AG04450 (cell line): ENCODE measurements at regions not wholly inside any gene's neighbourhood (a gene's known extent, or its start where the extent isn't known, plus 50 kb on each side); places are given as distances from the start of the nearest gene placed in this dataset.

Experiments
- CTCF ChIA-PET: fragments of 300-600, 350-600 bp; formaldehyde crosslinking; extraction: SDS; loops from one replicate; lab custom pipeline; 2022; ENCODE audit warnings: antibody characterized with exemption, inconsistent platforms; lab: Charles Lee
- POLR2A ChIA-PET: fragments of 350-600 bp; formaldehyde crosslinking; extraction: SDS; loops from one replicate; lab custom pipeline; 2021; ENCODE audit warnings: antibody characterized with exemption, inconsistent platforms; lab: Yijun Ruan, JAX
- DNase-seq: peaks from one replicate; pipeline ENCODE4 v3.0.0-alpha.2; 2011; ENCODE audit warnings: low read depth, low spot score
- H3K27ac ChIP-seq: one replicate; pipeline ENCODE4 v1.5.1; 2012; ENCODE audit warnings: low read depth, low read length, control low read depth
- H3K27me3 ChIP-seq: one replicate; pipeline ENCODE4 v1.6.0; 2012; ENCODE audit warnings: low read length; ENCODE audit not compliant: control insufficient read depth, insufficient read depth
- H3K4me3 ChIP-seq: 2 replicates; pipeline ENCODE4 v1.5.1; 2011; ENCODE audit warnings: mild to moderate bottlenecking, low read depth, low read length, control low read depth
- H3K9me3 ChIP-seq: 2 replicates; pipeline ENCODE4 v1.5.1; 2012; ENCODE audit warnings: low read length; ENCODE audit not compliant: control insufficient read depth, insufficient read depth
- CTCF ChIP-seq: IDR thresholded peaks from 2 replicates; pipeline ENCODE4 v1.5.1; 2011; ENCODE audit warnings: low read depth, low read length, control low read depth, inconsistent platforms

DNA sequence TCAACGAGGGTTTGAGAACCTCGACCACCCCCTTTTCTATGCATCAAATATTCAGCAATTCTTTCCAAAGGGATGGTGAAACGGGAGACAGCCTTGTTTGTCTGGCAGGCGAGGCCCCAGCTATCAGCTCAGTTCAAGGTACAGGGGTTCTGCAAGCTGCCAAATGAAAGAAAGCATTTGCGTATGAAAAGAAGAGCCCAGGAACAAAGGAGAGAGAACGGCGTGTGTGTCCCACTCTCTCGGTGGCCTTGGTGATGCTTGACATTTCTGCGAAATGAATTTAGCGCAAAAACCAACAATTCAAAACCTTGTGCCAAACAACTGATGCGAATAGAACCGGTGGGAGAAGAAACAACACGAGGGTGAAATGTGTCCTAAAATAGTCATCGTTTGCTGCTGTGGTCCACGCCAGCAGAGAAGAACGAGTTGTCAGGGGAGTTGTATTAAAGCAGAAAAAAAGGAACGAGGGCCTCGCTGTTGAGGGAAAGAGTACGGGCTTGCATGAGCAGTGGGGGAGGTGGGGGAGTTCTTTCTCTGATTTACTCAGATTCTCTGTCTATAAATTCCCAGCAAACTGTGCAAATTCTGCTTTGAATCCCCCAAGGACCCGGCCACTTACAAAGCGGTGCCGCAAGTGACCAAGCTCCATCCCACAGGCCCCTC is 97.7 kb downstream of the TMEM130 start:
- ChIA-PET CTCF (interaction anchor here (1.0 kb wide), 1 partner anchor 69 kb away, joined by 3 read pairs; no protein-coding TSS in a partner anchor), POLR2A (no interaction called here)
- peak overlapping the region; percentile 13; the same call in 1 of the 2 replicates for H3K4me3 ChIP-seq
- peaks cover 2% of the 10 kb centered on the region; the same call in 1 of the 2 replicates for H3K9me3 ChIP-seq
- no peak for DNase-seq
- H3K27ac ChIP-seq: peak overlapping the region; percentile 21
- no peaks in the 10 kb centered on the region for H3K27me3 ChIP-seq
- no peak for TF ChIP-seq CTCF

DNA sequence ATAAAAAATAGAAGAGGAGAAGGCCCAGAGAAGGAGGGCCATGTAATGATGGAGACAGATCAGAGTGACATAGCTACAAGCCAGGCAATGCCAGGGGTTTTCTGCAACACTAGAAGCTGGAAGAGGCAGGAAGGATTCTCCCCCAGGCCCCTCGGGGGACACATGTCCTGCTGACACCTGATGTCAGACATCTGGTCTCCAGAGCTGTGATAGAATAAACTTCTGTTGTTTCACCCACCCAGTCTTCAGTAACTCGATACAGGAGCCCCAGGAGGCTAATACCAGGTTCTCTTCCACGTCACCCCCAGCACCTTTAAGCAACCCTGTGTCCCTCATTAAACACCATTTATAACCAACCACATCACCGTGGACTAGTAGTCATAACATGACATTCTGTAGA is 94.9 kb downstream of the TMEM130 start:
- no peak for DNase-seq
- H3K4me3 ChIP-seq: no peak overlapping the region
- no peaks in the 10 kb centered on the region; the same call in 1 of the 2 replicates for H3K9me3 ChIP-seq
- CTCF ChIA-PET: no interaction called here
- no peaks in the 10 kb centered on the region for H3K27me3 ChIP-seq
- POLR2A ChIA-PET: no interaction called here
- H3K27ac ChIP-seq: no peak overlapping the region
- TF ChIP-seq CTCF: no peak

DNA sequence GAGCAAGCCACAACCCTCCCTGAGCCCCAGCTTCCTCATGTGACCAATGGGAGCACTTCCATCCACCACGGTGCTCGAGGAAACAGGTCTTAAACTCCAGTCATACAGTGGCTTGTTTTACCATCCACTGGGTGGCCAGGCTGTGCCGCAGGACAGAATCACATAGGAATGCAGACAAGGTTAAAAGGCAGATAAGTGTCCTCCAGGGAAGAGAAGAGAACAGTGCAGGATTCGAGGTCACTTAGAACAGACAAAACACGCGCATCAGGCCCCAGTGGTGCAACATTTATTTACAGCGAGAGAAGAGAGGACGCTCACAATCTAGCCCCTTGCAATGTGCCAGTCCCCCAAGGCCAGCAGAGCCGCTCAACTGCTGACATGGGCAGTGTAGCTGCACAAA is 92.8 kb downstream of the TMEM130 start:
- no peak overlapping the region for H3K4me3 ChIP-seq
- POLR2A ChIA-PET: no interaction called here

GRCh38 chr7:98778421-98778820 is 91.4 kb downstream of the TMEM130 start:
- ChIA-PET POLR2A (no interaction called here), CTCF (no interaction called here)
- no peak for DNase-seq
- H3K4me3 ChIP-seq: no peak overlapping the region
- no peaks in the 10 kb centered on the region; the same call in 1 of the 2 replicates for H3K9me3 ChIP-seq
- TF ChIP-seq CTCF: no peak
- peaks cover 2% of the 10 kb centered on the region for H3K27me3 ChIP-seq
- no peak overlapping the region for H3K27ac ChIP-seq

More for the DNA sequence above, 92.8 kb downstream of the TMEM130 start:
- DNase-seq: no peak
- Histone ChIP-seq H3K27me3 (peaks cover 2% of the 10 kb centered on the region), H3K27ac (no peak overlapping the region), H3K9me3 (no peaks in the 10 kb centered on the region; the same call in 1 of the 2 replicates)
- TF ChIP-seq CTCF: no peak
- CTCF ChIA-PET: interaction anchor here (0.6 to 1.0 kb wide), 2 partner anchors 9 to 32 kb away, joined by 3 read pairs; no protein-coding TSS in a partner anchor

- no peak for TF ChIP-seq CTCF
- Histone ChIP-seq H3K27me3 (peaks cover 2% of the 10 kb centered on the region), H3K27ac (no peak overlapping the region), H3K4me3 (no peak overlapping the region), H3K9me3 (no peaks in the 10 kb centered on the region; the same call in 1 of the 2 replicates)
- no peak for DNase-seq
- ChIA-PET POLR2A (no interaction called here), CTCF (no interaction called here)
Measured at GRCh38 chr7:98779800-98780587, 89.8 kb downstream of the TMEM130 start.
